Dedifferentiated amniotic fluid mesenchymal stem cell (primary cell): ENCODE measurements at regions not wholly inside any gene's neighbourhood (a gene's known extent, or its start where the extent isn't known, plus 50 kb on each side); places are given as distances from the start of the nearest gene placed in this dataset.

Source experiments
- DNase-seq: peaks from one replicate; pipeline ENCODE4 v3.0.0-alpha.2; 2016; ENCODE audit errors: extremely low spot score

DNA sequence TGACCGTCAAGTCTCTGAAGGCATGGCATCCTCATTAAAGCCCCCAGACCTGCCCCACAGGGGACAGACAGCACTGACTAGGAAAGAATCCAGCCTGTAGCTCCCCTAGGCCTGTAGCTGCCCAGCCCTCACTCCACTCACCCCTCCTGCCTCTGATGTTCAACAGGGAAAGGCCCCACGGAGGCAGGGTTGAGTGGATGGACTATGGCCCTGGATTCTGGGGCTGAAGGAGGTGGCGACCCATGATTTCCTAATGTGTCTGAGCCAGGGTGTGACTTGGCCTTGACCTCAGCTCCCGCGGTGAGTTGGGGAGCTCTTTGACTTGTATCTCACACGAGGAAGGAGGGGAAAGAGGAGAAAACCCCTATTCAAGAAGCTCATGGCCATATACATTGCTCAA lies 238.5 kb upstream of the CSF3R start:
- DNase-seq, result no peak

DNA sequence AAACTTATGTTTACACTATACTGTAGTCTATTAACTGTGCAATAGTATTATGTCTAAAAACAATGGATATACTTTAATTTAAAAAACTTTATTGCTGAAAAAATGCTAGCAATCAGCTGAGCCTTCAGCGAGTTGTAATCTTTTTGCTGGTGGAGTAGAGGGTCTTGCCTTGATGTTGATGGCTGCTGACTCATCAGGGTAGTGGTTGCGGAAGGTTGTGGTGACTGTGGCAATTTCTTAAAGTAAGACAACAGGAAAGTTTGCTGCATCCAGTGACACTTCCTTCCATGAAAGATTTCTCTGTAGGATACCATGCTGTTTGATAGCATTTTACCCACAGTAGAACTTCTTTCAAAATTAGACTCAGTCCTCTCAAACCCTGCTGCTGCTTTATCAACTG lies 234.7 kb upstream of the CSF3R start:
- DNase-seq, result no peak

- no peak for DNase-seq
Observed at GRCh38 chr1:36715797-36716196, 233.1 kb upstream of the CSF3R start.

DNA sequence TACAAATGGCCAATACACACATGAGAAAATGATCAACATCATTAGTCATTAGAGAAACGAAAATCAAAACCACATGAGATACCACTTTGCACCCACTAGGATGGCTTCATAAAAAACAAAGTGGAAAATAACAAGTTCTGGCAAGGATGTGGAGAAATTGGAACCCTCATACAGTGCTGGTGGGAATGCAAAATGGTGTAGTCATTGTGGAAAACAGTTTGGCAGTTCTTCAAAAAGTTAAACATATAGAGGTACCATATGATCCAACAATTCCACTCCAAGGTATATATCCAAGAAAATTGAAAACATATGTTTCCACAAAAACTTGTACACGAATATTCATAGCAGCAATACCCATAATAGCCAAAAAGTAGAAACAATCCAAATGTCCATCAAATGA lies 231.6 kb upstream of the CSF3R start:
- DNase-seq, result no peak

- DNase-seq, result no peak
Observed at GRCh38 chr1:36711480-36711879, 228.8 kb upstream of the CSF3R start.

- DNase-seq, result no peak
Observed at GRCh38 chr1:36710951-36711350, 228.2 kb upstream of the CSF3R start.

GRCh38 chr1:36709869-36710481 lies 227.3 kb upstream of the CSF3R start:
- no peak for DNase-seq

DNA sequence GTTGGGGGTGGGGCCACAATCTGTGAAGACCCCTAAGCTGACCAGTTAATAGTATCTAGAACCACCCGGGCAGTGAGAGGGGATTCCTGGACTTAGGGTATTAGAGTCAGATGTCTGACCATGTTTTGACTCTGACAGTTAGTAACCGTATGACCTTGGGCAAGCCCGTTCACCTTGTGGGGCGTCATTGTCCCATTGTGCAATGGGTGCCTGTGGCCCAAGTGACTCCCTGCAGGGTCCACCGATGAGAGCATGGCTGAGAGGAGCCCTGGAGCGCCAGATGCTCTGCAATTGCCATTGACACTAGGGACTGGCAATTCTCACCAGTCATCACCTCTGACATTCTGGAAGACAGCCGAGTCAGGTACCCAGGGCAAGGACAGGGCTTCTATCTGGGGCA lies 225.9 kb upstream of the CSF3R start:
- no peak for DNase-seq

DNA sequence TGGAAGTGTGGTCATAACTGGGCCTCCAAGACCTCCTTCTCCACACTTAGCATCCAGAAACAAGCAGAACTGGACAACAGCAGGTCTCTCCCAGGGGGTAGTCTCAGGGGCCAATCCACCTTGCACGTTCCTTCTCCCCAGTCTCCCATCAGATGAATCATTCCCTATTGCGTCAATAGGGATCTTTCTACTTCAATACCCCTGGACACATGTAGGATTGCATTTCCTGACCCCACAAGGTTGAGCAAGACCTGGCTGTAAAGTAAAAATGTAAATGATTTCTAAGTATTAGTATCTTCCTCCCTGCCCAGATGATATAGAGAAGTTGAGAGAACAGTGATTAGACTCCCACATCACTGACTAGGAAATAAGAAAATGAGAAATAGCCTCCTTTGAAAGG lies 224.5 kb upstream of the CSF3R start:
- DNase-seq, result no peak

DNA sequence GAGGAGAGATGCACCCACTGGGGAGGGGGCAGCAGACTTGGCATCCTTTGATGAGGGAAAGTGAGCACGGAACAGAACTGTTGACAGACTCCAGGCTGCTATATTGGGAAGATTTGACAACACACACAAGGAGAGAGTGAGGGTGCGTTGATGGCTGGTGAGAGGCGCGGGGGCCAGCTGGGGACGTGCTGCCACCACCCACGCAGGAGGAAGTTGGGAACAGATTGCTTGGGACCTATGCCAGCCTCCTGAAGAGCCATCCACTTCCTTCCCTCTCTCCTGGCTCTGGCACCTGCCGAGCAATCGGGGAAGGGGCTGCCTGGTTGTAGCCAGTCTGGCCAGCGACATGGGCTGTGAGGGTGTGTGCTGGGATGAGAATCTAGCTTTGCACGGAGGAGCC lies 223.7 kb upstream of the CSF3R start:
- DNase-seq, result no peak

GRCh38 chr1:36705629-36706028 lies 222.9 kb upstream of the CSF3R start:
- no peak for DNase-seq

DNA sequence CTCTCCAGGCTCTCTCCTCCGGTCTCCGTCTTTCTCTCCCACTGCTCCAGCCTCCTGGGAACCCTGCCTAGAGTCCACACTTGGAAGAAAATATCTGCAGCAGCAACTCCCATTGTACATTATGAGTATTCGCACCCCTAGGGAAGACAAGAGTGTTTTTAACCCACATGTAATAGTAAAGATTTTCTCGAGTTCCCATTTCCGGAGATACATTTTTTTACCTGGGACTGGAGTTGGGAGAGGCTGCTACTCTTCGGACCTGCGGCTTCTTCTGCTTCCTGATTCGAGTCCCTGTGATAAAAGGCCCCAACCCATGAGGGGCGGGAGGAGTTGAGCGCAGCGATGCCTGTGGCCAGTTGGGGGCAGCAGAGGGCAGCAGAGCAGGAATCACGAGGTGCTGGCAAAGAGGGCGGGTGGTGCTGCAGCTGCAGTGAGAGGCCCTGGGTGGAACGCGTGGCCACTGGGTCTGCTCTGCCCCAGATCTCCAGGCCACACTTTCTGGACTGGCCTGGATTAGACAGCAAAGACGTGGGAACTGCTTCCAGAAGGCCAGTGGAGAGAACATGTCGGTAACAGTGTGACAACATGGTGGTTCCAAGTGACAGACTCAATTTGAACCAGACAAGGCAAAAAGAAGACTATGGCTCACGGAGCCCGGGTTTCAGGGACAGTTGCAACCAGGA lies 221.0 kb upstream of the CSF3R start:
- no peak for DNase-seq

DNA sequence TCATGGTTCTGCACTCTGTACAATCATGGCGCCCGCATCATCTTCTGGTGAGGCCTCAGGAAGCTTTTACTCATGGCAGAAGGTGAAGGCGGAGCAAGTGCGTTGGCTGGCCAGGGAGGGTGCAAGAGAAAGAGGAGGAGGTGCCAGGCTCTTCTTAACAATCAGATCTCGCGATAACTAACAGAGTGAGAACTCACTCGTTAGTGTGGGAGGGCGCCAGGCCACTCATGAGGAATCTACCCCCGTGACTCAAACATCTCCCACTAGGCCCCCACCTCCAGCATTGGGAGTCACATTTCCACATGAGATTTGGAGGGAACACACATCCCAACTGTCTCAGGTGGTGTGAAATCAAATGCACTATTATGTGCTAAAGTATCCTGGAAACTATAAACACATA lies 220.2 kb upstream of the CSF3R start:
- no peak for DNase-seq

DNA sequence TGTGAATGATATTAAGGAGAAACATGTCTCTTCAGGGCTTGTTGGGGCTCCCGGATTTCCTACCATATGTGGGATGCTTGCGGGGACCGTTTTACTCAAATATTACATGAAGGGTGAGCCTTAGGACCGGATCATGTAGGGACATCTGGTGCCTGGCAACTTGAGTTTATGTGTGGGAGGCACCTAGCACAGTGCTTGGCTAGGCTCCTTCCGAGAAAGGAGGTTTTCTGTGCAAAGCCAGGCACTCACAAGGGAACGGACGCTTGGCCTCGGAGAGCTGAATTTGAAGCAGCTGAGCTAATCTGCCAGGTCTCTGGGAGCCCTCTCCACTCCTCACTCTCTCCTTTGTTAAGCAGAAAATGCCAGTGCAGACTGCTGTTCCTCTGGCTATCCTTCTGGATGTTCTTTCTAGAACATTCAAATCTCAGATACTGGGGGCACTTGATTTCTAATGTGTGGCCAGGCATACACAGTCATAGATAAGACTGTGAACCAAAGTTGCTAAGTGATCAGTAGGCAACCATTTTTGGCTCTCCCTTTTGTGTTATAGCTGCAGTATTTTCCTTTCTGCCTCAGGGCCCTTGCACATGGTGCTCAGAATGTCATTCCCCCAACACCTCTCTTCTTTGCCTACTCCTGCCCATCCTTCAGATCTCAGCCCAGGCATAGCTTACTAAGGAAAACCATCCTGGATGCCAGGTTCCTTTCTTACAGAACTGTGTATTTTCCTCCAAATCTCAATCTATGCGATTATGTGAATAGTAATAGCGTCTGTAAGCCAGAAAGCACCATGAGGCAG lies 216.6 kb upstream of the CSF3R start:
- no peak for DNase-seq

GRCh38 chr1:36697836-36698605 lies 215.3 kb upstream of the CSF3R start:
- DNase-seq, result no peak

- DNase-seq, result no peak
Observed at GRCh38 chr1:36696261-36696940, 213.7 kb upstream of the CSF3R start.

DNA sequence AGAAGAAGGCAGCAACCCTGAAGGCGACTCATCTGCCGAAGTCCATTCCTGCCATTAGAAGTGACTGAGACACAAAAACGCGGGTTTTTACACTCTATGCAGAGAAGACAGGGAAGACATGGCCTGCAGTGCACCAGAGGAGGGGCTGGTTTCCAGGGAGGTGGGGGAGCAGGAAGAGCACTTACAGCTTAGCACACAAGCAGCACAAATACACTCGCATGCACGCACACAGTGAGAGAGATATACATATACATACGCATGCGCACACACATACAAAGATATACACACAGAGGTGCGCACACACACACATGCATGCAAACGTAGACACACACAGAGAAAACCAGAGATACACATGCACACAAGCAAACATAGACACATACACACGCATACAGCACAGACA lies 210.9 kb upstream of the CSF3R start:
- DNase-seq, result no peak

DNA sequence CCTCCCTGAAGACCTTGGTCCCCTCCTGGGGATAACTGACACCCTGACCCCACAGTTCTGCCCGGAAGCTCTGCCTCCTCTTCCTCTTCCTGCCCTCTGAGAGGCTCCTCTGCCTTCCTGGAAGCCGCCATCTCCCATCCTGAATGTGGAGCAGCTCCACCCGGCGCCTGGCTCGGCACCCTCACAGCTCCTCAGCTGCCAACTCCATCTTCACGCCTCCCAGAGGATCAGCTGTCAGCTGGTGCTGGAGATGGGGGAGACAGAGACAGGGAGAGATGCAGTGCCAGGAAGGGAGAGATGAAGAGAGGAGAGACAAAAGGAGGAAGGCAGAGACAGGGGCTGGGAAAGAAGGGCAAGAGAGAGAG lies 210.4 kb upstream of the CSF3R start:
- no peak for DNase-seq

DNA sequence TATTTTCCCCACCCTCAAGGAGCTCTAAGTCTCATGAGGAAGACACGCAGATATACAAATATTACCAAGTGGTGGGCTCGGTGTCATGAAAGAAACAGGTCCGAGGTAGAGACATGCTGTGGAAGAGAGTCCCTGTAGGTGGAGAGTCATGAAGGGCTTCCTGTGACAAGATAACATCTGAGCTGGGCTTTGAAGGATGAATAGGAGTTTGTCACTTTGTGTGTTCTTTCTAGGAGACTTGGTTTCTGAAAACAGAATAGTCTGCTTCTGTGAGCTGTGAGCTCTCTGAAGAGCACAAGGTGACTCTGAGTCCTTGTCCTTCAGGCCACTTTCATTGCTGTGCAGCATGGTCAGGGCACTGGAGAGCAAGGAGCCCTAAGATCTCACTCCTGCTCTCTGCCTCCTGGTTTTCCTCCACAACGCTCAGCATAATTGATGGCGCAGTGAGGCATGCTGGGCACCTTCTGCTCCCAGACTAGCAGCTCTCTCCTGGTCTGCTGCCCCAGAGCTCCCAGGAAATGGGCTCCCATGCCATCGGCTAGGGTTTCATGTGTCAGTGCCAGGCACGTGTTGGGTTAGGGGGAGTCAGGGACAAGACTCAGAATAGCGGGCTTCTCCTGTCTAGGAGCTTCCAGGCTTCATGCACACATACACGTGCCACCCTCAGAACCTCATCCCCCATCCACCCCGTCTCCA lies 209.9 kb upstream of the CSF3R start:
- DNase-seq, result no peak

DNA sequence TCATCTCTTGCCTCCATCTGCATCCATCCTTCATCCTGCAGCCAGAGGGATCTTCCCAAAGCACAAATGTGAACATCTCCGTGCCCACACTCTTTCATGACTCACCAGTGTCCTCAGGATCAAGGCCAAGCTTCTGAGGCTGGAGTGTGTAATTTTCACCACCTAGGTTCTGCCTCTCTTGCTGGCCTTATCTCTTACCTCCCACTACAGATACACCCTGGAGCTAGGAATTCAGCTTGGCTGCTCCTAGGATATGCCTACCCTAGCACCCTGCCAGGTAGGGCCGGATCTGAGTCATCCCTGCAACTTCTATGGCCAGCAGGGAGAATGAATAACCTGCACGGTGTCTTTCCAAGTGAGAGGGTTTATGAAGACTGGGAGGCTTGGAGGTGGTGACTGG lies 208.7 kb upstream of the CSF3R start:
- DNase-seq, result no peak

- no peak for DNase-seq
Observed at GRCh38 chr1:36689992-36690391, 207.3 kb upstream of the CSF3R start.
